GM23248 (cell line): ENCODE measurements at regions not wholly inside any gene's neighbourhood (a gene's known extent, or its start where the extent isn't known, plus 50 kb on each side); places are given as distances from the start of the nearest gene placed in this dataset.

Experiments used
- EZH2 ChIP-seq: fragments of 200-600 bp; sonication (generic); IDR thresholded peaks from 2 replicates; pipeline ENCODE4 v1.6.1; 2018; ENCODE audit warnings: antibody characterized with exemption, mild to moderate bottlenecking; ENCODE audit not compliant: insufficient read depth, poor library complexity, severe bottlenecking
- EZH2phosphoT487 ChIP-seq: fragments of 200-600 bp; sonication (generic); IDR thresholded peaks from 2 replicates; pipeline ENCODE4 v1.6.1; 2018; ENCODE audit warnings: antibody characterized with exemption, moderate library complexity, mild to moderate bottlenecking, low read depth; ENCODE audit not compliant: insufficient read depth

GRCh38 chr5:106796081-106796480 lies 874.7 kb downstream of the EFNA5 start:
- no peak for TF ChIP-seq EZH2phosphoT487
- no peak for TF ChIP-seq EZH2
